Tibial nerve (tissue), 4 donors: ENCODE measurements at regions not wholly inside any gene's neighbourhood (a gene's known extent, or its start where the extent isn't known, plus 50 kb on each side); places are given as distances from the start of the nearest gene placed in this dataset.
"Not testable (repeated sequence)": the region's sequence is repeated elsewhere in the genome, so short reads cannot be mapped to it uniquely, and the experiment has no call there.

Experiments used
- CTCF ChIP-seq, 5 experiments: fragments of 200-600 bp in 3 of 5; fragments of 450-650 bp in 2 of 5; sonication (generic) in 3 of 5; IDR thresholded peaks; one replicate each; pipeline ENCODE4 v1.5.1; 2016 to 2019; ENCODE audit warnings: antibody characterized with exemption in 5 of 5, mild to moderate bottlenecking in 3 of 5, moderate library complexity in 2 of 5
- EP300 ChIP-seq, 2 donors: sonication (generic); formaldehyde crosslinking; IDR thresholded peaks; one replicate each; pipeline ENCODE4 v1.6.1; 2017; ENCODE audit warnings: antibody characterized with exemption in 2 of 2, mild to moderate bottlenecking in 1 of 2

DNA sequence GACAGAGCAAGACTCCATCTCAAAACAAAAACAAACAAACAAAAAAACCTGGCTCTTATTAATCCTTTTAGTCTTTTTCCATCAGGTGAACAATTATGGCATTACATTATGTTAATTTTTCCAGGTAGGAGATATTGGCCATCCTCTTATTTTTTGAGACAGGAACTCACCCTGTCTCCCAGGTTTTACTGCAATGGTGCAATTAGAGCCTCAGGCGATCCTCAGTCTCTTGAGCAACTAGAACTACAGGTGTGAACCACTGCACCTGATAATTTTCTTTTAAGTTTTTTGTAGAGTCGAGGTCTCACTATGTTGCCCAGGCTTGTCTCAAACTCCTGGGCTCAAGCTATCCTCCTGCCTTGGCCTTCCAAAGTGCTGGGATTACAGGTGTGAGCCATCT lies 732.7 kb upstream of the DEFB115 start:
- TF ChIP-seq EP300, CTCF (IDR thresholded peaks at IDR 0.05): not testable (repeated sequence)
